OCI-LY1 (cell line): ENCODE measurements at regions not wholly inside any gene's neighbourhood (a gene's known extent, or its start where the extent isn't known, plus 50 kb on each side); places are given as distances from the start of the nearest gene placed in this dataset.

Source experiments
- H2AFZ ChIP-seq: fragments of 200-600 bp; sonication (generic), shearing (Covaris generic); 2 replicates; pipeline ENCODE4 v1.6.0; 2014; ENCODE audit warnings: antibody characterized with exemption, mild to moderate bottlenecking, low read length
- H3F3A ChIP-seq: fragments of 200-600 bp; sonication (generic), shearing (Covaris generic); 2 replicates; pipeline ENCODE4 v1.6.0; 2014; ENCODE audit warnings: mild to moderate bottlenecking, antibody characterized with exemption, low read length, moderate library complexity; ENCODE audit not compliant: insufficient read depth
- H3K27ac ChIP-seq: fragments of 200-600 bp; sonication (generic); 2 replicates; pipeline ENCODE4 v1.5.1; 2014; ENCODE audit warnings: low read length, mixed run types, mild to moderate bottlenecking, low read depth; ENCODE audit not compliant: poor library complexity, severe bottlenecking
- H3K27me3 ChIP-seq: fragments of 200-600 bp; sonication (generic); 2 replicates; pipeline ENCODE4 v1.6.0; 2014; ENCODE audit warnings: antibody characterized with exemption, mild to moderate bottlenecking, low read length, moderate library complexity; ENCODE audit not compliant: insufficient read depth
- H3K36me3 ChIP-seq: fragments of 200-600 bp; sonication (generic); 2 replicates; pipeline ENCODE4 v1.6.1; 2014; ENCODE audit warnings: mild to moderate bottlenecking, antibody characterized with exemption, low read length, moderate library complexity, mixed read lengths; ENCODE audit not compliant: insufficient read depth
- H3K4me1 ChIP-seq: fragments of 200-600 bp; sonication (generic); 2 replicates; pipeline ENCODE4 v1.5.1; 2014; ENCODE audit warnings: mild to moderate bottlenecking, low read length, moderate library complexity; ENCODE audit not compliant: insufficient read depth, severe bottlenecking
- H3K4me2 ChIP-seq: fragments of 200-600 bp; sonication (generic), shearing (Covaris generic); 2 replicates; pipeline ENCODE4 v1.6.1; 2014; ENCODE audit warnings: low read length
- H3K4me3 ChIP-seq: fragments of 200-600 bp; sonication (generic); 2 replicates; pipeline ENCODE4 v1.5.1; 2014; ENCODE audit warnings: low read length, low read depth, mild to moderate bottlenecking, mixed read lengths; ENCODE audit not compliant: poor library complexity, severe bottlenecking
- H3K79me2 ChIP-seq: fragments of 200-600 bp; shearing (Covaris generic); 2 replicates; pipeline ENCODE4 v1.6.1; 2016; ENCODE audit warnings: mixed run types, low read length, mixed read lengths; ENCODE audit not compliant: insufficient read depth
- H3K9ac ChIP-seq: fragments of 200-600 bp; sonication (generic), shearing (Covaris generic); 2 replicates; pipeline ENCODE4 v1.6.1; 2014; ENCODE audit warnings: mild to moderate bottlenecking, low read length, mixed read lengths
- H3K9me2 ChIP-seq: fragments of 200-600 bp; sonication (generic), shearing (Covaris generic); 2 replicates; pipeline ENCODE4 v1.6.1; 2014; ENCODE audit warnings: low read depth, mild to moderate bottlenecking, low read length, mixed read lengths
- H3K9me3 ChIP-seq: fragments of 200-600 bp; shearing (Covaris generic); 2 replicates; pipeline ENCODE4 v1.6.1; 2014; ENCODE audit warnings: low read length, mixed read lengths
- H4K20me1 ChIP-seq: fragments of 200-600 bp; sonication (generic), shearing (Covaris generic); 2 replicates; pipeline ENCODE4 v1.6.0; 2016; ENCODE audit warnings: mild to moderate bottlenecking, low read length; ENCODE audit not compliant: insufficient read depth
- CTCF ChIP-seq: fragments of 200-600 bp; sonication (generic), shearing (Covaris generic); IDR thresholded peaks from 2 replicates; pipeline ENCODE4 v1.5.1; 2017; ENCODE audit warnings: mild to moderate bottlenecking, antibody characterized with exemption, low read length, moderate library complexity, mixed read lengths
- EZH2 ChIP-seq: fragments of 200-600 bp; sonication (generic), shearing (Covaris generic); IDR thresholded peaks from 2 replicates; pipeline ENCODE4 v1.8.0; 2017; ENCODE audit warnings: borderline replicate concordance, mixed run types, mild to moderate bottlenecking, antibody characterized with exemption, low read length, moderate library complexity, mixed read lengths

- Histone ChIP-seq H3K36me3 (no peaks in the 10 kb centered on the region), H3K4me3 (no peak overlapping the region), H4K20me1 (no peaks in the 10 kb centered on the region), H2AFZ (no peak overlapping the region), H3K4me2 (no peak overlapping the region), H3K27ac (no peak overlapping the region), H3K79me2 (no peaks in the 10 kb centered on the region), H3K27me3 (no peaks in the 10 kb centered on the region), H3K9ac (no peak overlapping the region), H3K9me2 (no peaks in the 10 kb centered on the region), H3F3A (no peaks in the 10 kb centered on the region), H3K4me1 (no peaks in the 10 kb centered on the region), H3K9me3 (no peaks in the 10 kb centered on the region)
- no peak for TF ChIP-seq EZH2
- no peak for TF ChIP-seq CTCF
Observed at GRCh38 chr4:114474188-114474800, 124.3 kb upstream of the UGT8 start.

- no peaks in the 10 kb centered on the region for H3K79me2 ChIP-seq
- no peak overlapping the region for H3K27ac ChIP-seq
- no peaks in the 10 kb centered on the region for H3K9me3 ChIP-seq
- H3K27me3 ChIP-seq, result no peaks in the 10 kb centered on the region
- no peak overlapping the region for H3K9ac ChIP-seq
- TF ChIP-seq EZH2 (no peak), CTCF (no peak)
- no peak overlapping the region for H3K4me3 ChIP-seq
- H3K4me2 ChIP-seq, result no peak overlapping the region
- no peaks in the 10 kb centered on the region for H3K4me1 ChIP-seq
- no peaks in the 10 kb centered on the region for H4K20me1 ChIP-seq
- H3K9me2 ChIP-seq, result no peaks in the 10 kb centered on the region
- no peak overlapping the region for H2AFZ ChIP-seq
- no peaks in the 10 kb centered on the region for H3K36me3 ChIP-seq
- H3F3A ChIP-seq, result no peaks in the 10 kb centered on the region
Observed at GRCh38 chr4:114476310-114476709, 122.3 kb upstream of the UGT8 start.

GRCh38 chr4:114479595-114479994, 119.0 kb upstream of the UGT8 start:
- TF ChIP-seq CTCF, result no peak
- no peak for TF ChIP-seq EZH2
- H4K20me1 ChIP-seq, result no peaks in the 10 kb centered on the region
- no peaks in the 10 kb centered on the region for H3F3A ChIP-seq
- no peaks in the 10 kb centered on the region for H3K9me2 ChIP-seq
- H3K27me3 ChIP-seq, result no peaks in the 10 kb centered on the region
- no peak overlapping the region for H3K4me2 ChIP-seq
- no peaks in the 10 kb centered on the region for H3K9me3 ChIP-seq
- no peak overlapping the region for H3K27ac ChIP-seq
- H3K4me3 ChIP-seq, result no peak overlapping the region
- no peak overlapping the region for H2AFZ ChIP-seq
- no peaks in the 10 kb centered on the region for H3K36me3 ChIP-seq
- H3K9ac ChIP-seq, result no peak overlapping the region
- H3K79me2 ChIP-seq, result no peaks in the 10 kb centered on the region
- no peaks in the 10 kb centered on the region for H3K4me1 ChIP-seq
